ENCODE measurements at regions not wholly inside any gene's neighbourhood (a gene's known extent, or its start where the extent isn't known, plus 50 kb on each side); places are given as distances from the start of the nearest gene placed in this dataset.

DNA sequence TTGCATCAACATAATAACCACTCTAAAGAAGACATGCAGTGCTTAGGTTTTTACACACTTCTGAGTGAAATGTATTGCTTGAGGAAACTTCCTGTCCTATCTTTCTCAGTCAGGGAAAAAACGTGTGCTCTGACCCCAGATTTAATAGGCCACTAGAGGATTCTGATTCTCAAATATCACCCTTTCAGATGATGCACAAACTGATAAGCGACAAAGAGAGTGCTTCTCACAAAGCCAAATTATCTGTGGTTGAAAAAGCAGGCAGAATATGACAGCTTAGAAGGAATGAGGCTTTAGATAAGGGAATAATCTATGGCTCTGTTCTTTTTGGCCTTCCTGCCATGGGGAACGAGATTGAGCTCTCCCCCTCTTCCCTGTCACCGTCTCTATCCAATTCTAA, 583.4 kb upstream of the SGO1 start (continued):
- TF ChIP-seq BCL11A (IDR thresholded peaks at IDR 0.05; ENCODE audit: low read depth, low read length), result no peak
- TF ChIP-seq, protein P1, sequence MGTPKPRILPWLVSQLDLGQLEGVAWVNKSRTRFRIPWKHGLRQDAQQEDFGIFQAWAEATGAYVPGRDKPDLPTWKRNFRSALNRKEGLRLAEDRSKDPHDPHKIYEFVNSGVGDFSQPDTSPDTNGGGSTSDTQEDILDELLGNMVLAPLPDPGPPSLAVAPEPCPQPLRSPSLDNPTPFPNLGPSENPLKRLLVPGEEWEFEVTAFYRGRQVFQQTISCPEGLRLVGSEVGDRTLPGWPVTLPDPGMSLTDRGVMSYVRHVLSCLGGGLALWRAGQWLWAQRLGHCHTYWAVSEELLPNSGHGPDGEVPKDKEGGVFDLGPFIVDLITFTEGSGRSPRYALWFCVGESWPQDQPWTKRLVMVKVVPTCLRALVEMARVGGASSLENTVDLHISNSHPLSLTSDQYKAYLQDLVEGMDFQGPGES (IDR thresholded peaks at IDR 0.05), result no peak

DNA sequence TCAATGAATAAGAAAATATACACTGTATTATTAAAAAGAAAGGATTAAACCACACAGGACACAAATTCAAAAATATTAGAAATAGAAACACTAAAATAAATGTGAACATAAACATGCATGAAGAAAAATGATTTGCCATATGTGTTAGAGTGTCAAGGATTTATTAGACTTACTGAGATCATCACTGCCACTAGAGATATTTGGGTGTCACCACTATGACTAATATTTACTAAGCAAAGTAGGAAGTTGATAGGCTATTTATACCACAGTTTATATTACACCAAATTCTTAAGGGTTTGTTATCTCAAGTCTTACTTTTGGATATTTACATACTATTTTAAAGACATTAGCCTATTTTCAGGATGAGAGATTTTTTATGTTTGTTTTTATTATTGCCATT, 575.0 kb upstream of the SGO1 start:
- Histone ChIP-seq H3K9ac (ENCODE audit: control insufficient read depth, insufficient read depth, low read length) (no peak overlapping the region), H3K27me3 (replicated peaks in 1 of 2; ENCODE audit: control insufficient read depth in 2 of 2, insufficient read depth in 2 of 2, low read length in 1 of 2) (no peaks in the 10 kb centered on the region), H3K4me2 (ENCODE audit: control insufficient read depth, insufficient read depth) (no peak overlapping the region), H4K20me1 (ENCODE audit: control insufficient read depth, insufficient read depth) (no peaks in the 10 kb centered on the region), H3K36me3 (ENCODE audit: control insufficient read depth in 2 of 2, insufficient read depth in 2 of 2, low read length in 1 of 2) (no peaks in the 10 kb centered on the region), H3K9me3 (replicated peaks; ENCODE audit: control insufficient read depth, insufficient read depth, low read length) (no peaks in the 10 kb centered on the region), H3K27ac (ENCODE audit: control insufficient read depth, insufficient read depth) (no peak overlapping the region), H3K79me2 (ENCODE audit: control insufficient read depth, insufficient read depth, low read length) (no peaks in the 10 kb centered on the region), H3K4me1 (ENCODE audit: control insufficient read depth, insufficient read depth, low read length) (no peaks in the 10 kb centered on the region), H3K4me3 (no peak overlapping the region), H2AFZ (ENCODE audit: control insufficient read depth, low read depth, low read length) (no peak overlapping the region)
- ChIA-PET RAD21 (ENCODE audit: unreplicated experiment) (no interaction called here), CTCF (interaction anchor here (1.3 kb wide), 1 partner anchor 11 kb away, joined by 5 read pairs; no protein-coding TSS in a partner anchor), POLR2A (no interaction called here), SMC1A (ENCODE audit: uncharacterized antibody, unreplicated experiment) (no interaction called here)
- no peak for ATAC-seq
- intact Hi-C loops (cut with micrococcal nuclease; ENCODE audit: unreplicated experiment) (no loop called here), in situ Hi-C loops (cut with MboI) (no loop called here)
- BruUV-seq (replicated peaks), result no TSS peak
- FAIRE-seq, result no peak
- TF ChIP-seq TCF7 (IDR thresholded peaks at IDR 0.05; ENCODE audit: borderline replicate concordance), result no peak
- TF ChIP-seq KDM1A (IDR thresholded peaks at IDR 0.05; ENCODE audit: borderline replicate concordance), result no peak
- TF ChIP-seq TCF3 (IDR thresholded peaks at IDR 0.05; ENCODE audit: borderline replicate concordance, insufficient read depth, low read depth, low read length), result no peak
- TF ChIP-seq, protein P2, sequence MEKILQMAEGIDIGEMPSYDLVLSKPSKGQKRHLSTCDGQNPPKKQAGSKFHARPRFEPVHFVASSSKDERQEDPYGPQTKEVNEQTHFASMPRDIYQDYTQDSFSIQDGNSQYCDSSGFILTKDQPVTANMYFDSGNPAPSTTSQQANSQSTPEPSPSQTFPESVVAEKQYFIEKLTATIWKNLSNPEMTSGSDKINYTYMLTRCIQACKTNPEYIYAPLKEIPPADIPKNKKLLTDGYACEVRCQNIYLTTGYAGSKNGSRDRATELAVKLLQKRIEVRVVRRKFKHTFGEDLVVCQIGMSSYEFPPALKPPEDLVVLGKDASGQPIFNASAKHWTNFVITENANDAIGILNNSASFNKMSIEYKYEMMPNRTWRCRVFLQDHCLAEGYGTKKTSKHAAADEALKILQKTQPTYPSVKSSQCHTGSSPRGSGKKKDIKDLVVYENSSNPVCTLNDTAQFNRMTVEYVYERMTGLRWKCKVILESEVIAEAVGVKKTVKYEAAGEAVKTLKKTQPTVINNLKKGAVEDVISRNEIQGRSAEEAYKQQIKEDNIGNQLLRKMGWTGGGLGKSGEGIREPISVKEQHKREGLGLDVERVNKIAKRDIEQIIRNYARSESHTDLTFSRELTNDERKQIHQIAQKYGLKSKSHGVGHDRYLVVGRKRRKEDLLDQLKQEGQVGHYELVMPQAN (conservative IDR thresholded peaks at IDR 0.05), result no peak
- TF ChIP-seq, protein P3, sequence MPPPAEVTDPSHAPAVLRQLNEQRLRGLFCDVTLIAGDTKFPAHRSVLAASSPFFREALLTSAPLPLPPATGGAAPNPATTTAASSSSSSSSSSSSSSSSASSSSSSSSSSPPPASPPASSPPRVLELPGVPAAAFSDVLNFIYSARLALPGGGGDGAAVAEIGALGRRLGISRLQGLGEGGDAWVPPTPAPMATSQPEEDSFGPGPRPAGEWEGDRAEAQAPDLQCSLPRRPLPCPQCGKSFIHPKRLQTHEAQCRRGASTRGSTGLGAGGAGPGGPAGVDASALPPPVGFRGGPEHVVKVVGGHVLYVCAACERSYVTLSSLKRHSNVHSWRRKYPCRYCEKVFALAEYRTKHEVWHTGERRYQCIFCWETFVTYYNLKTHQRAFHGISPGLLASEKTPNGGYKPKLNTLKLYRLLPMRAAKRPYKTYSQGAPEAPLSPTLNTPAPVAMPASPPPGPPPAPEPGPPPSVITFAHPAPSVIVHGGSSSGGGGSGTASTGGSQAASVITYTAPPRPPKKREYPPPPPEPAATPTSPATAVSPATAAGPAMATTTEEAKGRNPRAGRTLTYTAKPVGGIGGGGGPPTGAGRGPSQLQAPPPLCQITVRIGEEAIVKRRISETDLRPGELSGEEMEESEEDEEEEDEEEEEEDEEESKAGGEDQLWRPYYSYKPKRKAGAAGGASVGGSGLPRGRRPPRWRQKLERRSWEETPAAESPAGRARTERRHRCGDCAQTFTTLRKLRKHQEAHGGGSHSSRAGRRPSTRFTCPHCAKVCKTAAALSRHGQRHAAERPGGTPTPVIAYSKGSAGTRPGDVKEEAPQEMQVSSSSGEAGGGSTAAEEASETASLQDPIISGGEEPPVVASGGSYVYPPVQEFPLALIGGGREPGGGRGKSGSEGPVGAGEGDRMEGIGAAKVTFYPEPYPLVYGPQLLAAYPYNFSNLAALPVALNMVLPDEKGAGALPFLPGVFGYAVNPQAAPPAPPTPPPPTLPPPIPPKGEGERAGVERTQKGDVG (CRISPR knock-in tag; IDR thresholded peaks at IDR 0.05), result no peak
- no peak for TF ChIP-seq GATAD2B (conservative IDR thresholded peaks at IDR 0.05; ENCODE audit: low read depth)
- DNase-seq (ENCODE audit: low read depth, low spot score), result no peak
